ENCODE measurements at regions not wholly inside any gene's neighbourhood (a gene's known extent, or its start where the extent isn't known, plus 50 kb on each side); places are given as distances from the start of the nearest gene placed in this dataset.

DNA sequence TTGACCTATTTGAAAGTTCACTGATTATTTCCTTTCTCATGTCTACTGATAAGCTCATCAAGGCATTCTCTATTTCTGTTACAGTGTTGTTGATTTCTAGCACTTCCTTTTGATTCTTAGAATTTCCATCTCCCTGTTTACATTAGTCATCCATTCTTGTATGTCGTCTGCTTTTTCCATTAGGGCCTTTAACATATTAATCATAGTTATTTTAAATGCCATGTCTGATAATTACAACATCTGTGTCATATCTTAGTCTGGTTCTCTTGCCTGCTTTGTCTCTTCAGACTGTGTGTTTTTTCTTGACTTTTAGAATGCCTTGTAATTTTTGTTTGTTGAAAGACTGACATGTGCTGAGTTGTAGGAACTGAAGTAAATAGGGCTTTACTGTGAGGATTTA is 602.1 kb downstream of the SOX6 start:
- 0 out of 2 replicates have a peak, but pooled peaks cover 6% of the 10 kb centered on the region for H3K9me2 ChIP-seq (ENCODE audit: insufficient read depth)
- TF ChIP-seq POLR2AphosphoS5 (IDR thresholded peaks at IDR 0.05; ENCODE audit: low read depth) (no peak), ZNF331 (CRISPR knock-in tag; IDR thresholded peaks at IDR 0.05; ENCODE audit: low read depth) (no peak), JUNB (IDR thresholded peaks at IDR 0.05; ENCODE audit: unreplicated experiment) (no peak), CREB1 (CRISPR knock-in tag; IDR thresholded peaks at IDR 0.05; ENCODE audit: low read depth) (no peak), EZH2phosphoT487 (IDR thresholded peaks at IDR 0.05; ENCODE audit: unreplicated experiment) (no peak), ZNF114 (CRISPR knock-in tag; IDR thresholded peaks at IDR 0.05) (no peak), STAT1 (IDR thresholded peaks at IDR 0.05; ENCODE audit: unreplicated experiment) (no peak), EZH2 (IDR thresholded peaks at IDR 0.05; ENCODE audit: low read depth, unreplicated experiment) (no peak), NANOG (IDR thresholded peaks at IDR 0.05; ENCODE audit: borderline replicate concordance) (no peak)
- TF ChIP-seq, protein P1, sequence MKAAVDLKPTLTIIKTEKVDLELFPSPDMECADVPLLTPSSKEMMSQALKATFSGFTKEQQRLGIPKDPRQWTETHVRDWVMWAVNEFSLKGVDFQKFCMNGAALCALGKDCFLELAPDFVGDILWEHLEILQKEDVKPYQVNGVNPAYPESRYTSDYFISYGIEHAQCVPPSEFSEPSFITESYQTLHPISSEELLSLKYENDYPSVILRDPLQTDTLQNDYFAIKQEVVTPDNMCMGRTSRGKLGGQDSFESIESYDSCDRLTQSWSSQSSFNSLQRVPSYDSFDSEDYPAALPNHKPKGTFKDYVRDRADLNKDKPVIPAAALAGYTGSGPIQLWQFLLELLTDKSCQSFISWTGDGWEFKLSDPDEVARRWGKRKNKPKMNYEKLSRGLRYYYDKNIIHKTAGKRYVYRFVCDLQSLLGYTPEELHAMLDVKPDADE (IDR thresholded peaks at IDR 0.05): no peak
- TF ChIP-seq, protein P2, sequence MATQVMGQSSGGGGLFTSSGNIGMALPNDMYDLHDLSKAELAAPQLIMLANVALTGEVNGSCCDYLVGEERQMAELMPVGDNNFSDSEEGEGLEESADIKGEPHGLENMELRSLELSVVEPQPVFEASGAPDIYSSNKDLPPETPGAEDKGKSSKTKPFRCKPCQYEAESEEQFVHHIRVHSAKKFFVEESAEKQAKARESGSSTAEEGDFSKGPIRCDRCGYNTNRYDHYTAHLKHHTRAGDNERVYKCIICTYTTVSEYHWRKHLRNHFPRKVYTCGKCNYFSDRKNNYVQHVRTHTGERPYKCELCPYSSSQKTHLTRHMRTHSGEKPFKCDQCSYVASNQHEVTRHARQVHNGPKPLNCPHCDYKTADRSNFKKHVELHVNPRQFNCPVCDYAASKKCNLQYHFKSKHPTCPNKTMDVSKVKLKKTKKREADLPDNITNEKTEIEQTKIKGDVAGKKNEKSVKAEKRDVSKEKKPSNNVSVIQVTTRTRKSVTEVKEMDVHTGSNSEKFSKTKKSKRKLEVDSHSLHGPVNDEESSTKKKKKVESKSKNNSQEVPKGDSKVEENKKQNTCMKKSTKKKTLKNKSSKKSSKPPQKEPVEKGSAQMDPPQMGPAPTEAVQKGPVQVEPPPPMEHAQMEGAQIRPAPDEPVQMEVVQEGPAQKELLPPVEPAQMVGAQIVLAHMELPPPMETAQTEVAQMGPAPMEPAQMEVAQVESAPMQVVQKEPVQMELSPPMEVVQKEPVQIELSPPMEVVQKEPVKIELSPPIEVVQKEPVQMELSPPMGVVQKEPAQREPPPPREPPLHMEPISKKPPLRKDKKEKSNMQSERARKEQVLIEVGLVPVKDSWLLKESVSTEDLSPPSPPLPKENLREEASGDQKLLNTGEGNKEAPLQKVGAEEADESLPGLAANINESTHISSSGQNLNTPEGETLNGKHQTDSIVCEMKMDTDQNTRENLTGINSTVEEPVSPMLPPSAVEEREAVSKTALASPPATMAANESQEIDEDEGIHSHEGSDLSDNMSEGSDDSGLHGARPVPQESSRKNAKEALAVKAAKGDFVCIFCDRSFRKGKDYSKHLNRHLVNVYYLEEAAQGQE (IDR thresholded peaks at IDR 0.05; ENCODE audit: unreplicated experiment): no peak
- TF ChIP-seq, protein P3, sequence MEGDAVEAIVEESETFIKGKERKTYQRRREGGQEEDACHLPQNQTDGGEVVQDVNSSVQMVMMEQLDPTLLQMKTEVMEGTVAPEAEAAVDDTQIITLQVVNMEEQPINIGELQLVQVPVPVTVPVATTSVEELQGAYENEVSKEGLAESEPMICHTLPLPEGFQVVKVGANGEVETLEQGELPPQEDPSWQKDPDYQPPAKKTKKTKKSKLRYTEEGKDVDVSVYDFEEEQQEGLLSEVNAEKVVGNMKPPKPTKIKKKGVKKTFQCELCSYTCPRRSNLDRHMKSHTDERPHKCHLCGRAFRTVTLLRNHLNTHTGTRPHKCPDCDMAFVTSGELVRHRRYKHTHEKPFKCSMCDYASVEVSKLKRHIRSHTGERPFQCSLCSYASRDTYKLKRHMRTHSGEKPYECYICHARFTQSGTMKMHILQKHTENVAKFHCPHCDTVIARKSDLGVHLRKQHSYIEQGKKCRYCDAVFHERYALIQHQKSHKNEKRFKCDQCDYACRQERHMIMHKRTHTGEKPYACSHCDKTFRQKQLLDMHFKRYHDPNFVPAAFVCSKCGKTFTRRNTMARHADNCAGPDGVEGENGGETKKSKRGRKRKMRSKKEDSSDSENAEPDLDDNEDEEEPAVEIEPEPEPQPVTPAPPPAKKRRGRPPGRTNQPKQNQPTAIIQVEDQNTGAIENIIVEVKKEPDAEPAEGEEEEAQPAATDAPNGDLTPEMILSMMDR (conservative IDR thresholded peaks at IDR 0.05; ENCODE audit: low read depth in 2 of 2): no peak
- TF ChIP-seq, protein P4, sequence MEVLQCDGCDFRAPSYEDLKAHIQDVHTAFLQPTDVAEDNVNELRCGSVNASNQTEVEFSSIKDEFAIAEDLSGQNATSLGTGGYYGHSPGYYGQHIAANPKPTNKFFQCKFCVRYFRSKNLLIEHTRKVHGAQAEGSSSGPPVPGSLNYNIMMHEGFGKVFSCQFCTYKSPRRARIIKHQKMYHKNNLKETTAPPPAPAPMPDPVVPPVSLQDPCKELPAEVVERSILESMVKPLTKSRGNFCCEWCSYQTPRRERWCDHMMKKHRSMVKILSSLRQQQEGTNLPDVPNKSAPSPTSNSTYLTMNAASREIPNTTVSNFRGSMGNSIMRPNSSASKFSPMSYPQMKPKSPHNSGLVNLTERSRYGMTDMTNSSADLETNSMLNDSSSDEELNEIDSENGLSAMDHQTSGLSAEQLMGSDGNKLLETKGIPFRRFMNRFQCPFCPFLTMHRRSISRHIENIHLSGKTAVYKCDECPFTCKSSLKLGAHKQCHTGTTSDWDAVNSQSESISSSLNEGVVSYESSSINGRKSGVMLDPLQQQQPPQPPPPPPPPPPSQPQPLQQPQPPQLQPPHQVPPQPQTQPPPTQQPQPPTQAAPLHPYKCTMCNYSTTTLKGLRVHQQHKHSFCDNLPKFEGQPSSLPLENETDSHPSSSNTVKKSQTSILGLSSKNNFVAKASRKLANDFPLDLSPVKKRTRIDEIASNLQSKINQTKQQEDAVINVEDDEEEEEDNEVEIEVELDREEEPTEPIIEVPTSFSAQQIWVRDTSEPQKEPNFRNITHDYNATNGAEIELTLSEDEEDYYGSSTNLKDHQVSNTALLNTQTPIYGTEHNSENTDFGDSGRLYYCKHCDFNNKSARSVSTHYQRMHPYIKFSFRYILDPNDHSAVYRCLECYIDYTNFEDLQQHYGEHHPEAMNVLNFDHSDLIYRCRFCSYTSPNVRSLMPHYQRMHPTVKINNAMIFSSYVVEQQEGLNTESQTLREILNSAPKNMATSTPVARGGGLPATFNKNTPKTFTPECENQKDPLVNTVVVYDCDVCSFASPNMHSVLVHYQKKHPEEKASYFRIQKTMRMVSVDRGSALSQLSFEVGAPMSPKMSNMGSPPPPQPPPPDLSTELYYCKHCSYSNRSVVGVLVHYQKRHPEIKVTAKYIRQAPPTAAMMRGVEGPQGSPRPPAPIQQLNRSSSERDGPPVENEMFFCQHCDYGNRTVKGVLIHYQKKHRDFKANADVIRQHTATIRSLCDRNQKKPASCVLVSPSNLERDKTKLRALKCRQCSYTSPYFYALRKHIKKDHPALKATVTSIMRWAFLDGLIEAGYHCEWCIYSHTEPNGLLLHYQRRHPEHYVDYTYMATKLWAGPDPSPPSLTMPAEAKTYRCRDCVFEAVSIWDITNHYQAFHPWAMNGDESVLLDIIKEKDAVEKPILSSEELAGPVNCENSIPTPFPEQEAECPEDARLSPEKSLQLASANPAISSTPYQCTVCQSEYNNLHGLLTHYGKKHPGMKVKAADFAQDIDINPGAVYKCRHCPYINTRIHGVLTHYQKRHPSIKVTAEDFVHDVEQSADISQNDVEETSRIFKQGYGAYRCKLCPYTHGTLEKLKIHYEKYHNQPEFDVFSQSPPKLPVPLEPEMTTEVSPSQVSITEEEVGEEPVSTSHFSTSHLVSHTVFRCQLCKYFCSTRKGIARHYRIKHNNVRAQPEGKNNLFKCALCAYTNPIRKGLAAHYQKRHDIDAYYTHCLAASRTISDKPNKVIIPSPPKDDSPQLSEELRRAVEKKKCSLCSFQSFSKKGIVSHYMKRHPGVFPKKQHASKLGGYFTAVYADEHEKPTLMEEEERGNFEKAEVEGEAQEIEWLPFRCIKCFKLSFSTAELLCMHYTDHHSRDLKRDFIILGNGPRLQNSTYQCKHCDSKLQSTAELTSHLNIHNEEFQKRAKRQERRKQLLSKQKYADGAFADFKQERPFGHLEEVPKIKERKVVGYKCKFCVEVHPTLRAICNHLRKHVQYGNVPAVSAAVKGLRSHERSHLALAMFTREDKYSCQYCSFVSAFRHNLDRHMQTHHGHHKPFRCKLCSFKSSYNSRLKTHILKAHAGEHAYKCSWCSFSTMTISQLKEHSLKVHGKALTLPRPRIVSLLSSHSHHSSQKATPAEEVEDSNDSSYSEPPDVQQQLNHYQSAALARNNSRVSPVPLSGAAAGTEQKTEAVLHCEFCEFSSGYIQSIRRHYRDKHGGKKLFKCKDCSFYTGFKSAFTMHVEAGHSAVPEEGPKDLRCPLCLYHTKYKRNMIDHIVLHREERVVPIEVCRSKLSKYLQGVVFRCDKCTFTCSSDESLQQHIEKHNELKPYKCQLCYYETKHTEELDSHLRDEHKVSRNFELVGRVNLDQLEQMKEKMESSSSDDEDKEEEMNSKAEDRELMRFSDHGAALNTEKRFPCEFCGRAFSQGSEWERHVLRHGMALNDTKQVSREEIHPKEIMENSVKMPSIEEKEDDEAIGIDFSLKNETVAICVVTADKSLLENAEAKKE (CRISPR knock-in tag; IDR thresholded peaks at IDR 0.05): no peak
- no peaks in the 10 kb centered on the region for H3K27me3 ChIP-seq (ENCODE audit: insufficient read depth)
- DNase-seq (ENCODE audit: low spot score) (no peak), ATAC-seq (no peak)
- H3K36me3 ChIP-seq (ENCODE audit: insufficient read depth): no peaks in the 10 kb centered on the region
- H3K4me1 Mint-ChIP-seq: peaks cover 9% of the 10 kb centered on the region; the same call in 1 of the 3 replicates
- no peaks in the 10 kb centered on the region for H3K36me3 Mint-ChIP-seq (ENCODE audit: low read depth)
- H3K27ac Mint-ChIP-seq: no peak overlapping the region
- no peaks in the 10 kb centered on the region for H4K20me1 ChIP-seq (replicated peaks; ENCODE audit: insufficient read depth)
- H3K4me3 Mint-ChIP-seq: no peak overlapping the region
- H3K4me3 ChIP-seq: no peak overlapping the region
- H3F3A ChIP-seq (replicated peaks; ENCODE audit: low read depth): no peaks in the 10 kb centered on the region
- no peaks in the 10 kb centered on the region; the same call in 2 of the 3 replicates for H3K9me3 Mint-ChIP-seq
- H2AFZ ChIP-seq: 0 out of 2 replicates have a peak overlapping the region, but pooled peaks have one; percentile 32
- no peaks in the 10 kb centered on the region for H3K79me2 ChIP-seq (replicated peaks; ENCODE audit: insufficient read depth)
- no peak overlapping the region for H3K27ac ChIP-seq (ENCODE audit: low read depth)
- no peaks in the 10 kb centered on the region for H3K4me1 ChIP-seq (ENCODE audit: insufficient read depth)
- H3K4me2 ChIP-seq: no peak overlapping the region
- no peaks in the 10 kb centered on the region for H3K27me3 Mint-ChIP-seq (ENCODE audit: insufficient read depth, low read depth, poor library complexity)
